AG04450 (cell line): ENCODE measurements at regions not wholly inside any gene's neighbourhood (a gene's known extent, or its start where the extent isn't known, plus 50 kb on each side); places are given as distances from the start of the nearest gene placed in this dataset.

Source experiments
- CTCF ChIA-PET: fragments of 300-600, 350-600 bp; formaldehyde crosslinking; extraction: SDS; loops from one replicate; lab custom pipeline; 2022; ENCODE audit warnings: antibody characterized with exemption, inconsistent platforms; lab: Charles Lee
- POLR2A ChIA-PET: fragments of 350-600 bp; formaldehyde crosslinking; extraction: SDS; loops from one replicate; lab custom pipeline; 2021; ENCODE audit warnings: antibody characterized with exemption, inconsistent platforms; lab: Yijun Ruan, JAX
- DNase-seq: peaks from one replicate; pipeline ENCODE4 v3.0.0-alpha.2; 2011; ENCODE audit warnings: low read depth, low spot score
- H3K27ac ChIP-seq: one replicate; pipeline ENCODE4 v1.5.1; 2012; ENCODE audit warnings: low read depth, low read length, control low read depth
- H3K27me3 ChIP-seq: one replicate; pipeline ENCODE4 v1.6.0; 2012; ENCODE audit warnings: low read length; ENCODE audit not compliant: control insufficient read depth, insufficient read depth
- H3K4me3 ChIP-seq: 2 replicates; pipeline ENCODE4 v1.5.1; 2011; ENCODE audit warnings: mild to moderate bottlenecking, low read depth, low read length, control low read depth
- H3K9me3 ChIP-seq: 2 replicates; pipeline ENCODE4 v1.5.1; 2012; ENCODE audit warnings: low read length; ENCODE audit not compliant: control insufficient read depth, insufficient read depth
- TF ChIP-seq, protein P1 (sequence below): IDR thresholded peaks from 2 replicates; pipeline ENCODE4 v1.5.1; 2011; ENCODE audit warnings: low read depth, low read length, control low read depth, inconsistent platforms

DNA sequence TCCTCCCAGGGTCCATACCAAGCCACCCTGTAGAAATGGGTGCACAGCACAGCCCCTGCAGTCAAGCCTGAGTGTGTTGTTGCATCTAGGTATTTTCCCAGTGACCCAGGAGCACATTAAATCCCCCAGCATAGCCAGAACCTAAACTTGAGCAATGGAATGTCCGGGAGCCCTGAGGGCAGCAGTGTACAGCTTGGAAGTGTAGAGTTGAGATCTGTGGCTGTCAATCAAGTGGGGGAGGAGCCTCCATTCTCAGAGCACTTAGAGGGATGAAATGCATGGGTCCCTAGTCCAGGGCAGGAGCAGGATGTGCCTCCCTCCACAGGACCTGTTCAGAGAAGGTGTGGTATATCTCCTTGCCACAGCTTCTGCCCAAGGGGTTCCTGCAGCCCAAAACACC, 885.1 kb downstream of the CCSER2 start:
- TF ChIP-seq, protein P1, sequence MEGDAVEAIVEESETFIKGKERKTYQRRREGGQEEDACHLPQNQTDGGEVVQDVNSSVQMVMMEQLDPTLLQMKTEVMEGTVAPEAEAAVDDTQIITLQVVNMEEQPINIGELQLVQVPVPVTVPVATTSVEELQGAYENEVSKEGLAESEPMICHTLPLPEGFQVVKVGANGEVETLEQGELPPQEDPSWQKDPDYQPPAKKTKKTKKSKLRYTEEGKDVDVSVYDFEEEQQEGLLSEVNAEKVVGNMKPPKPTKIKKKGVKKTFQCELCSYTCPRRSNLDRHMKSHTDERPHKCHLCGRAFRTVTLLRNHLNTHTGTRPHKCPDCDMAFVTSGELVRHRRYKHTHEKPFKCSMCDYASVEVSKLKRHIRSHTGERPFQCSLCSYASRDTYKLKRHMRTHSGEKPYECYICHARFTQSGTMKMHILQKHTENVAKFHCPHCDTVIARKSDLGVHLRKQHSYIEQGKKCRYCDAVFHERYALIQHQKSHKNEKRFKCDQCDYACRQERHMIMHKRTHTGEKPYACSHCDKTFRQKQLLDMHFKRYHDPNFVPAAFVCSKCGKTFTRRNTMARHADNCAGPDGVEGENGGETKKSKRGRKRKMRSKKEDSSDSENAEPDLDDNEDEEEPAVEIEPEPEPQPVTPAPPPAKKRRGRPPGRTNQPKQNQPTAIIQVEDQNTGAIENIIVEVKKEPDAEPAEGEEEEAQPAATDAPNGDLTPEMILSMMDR = no peak

DNA sequence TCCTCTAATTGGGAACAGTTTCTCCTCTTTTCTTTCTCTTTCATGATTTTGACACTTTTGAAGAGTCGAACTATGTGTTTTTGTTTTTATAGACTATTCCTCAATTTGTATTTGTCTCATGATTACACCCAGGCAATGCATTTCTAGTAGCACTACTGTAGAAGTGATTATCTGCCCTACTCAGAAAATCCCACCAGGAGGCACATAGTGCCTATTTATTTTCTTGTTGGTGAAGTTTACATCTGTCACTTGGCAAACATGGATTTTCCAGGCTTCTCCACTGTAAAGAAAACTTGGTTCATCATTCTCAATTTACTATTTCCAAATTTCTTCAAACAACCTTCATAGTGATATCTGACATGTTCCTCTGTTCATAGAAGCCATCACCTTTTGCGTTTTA, 893.9 kb downstream of the CCSER2 start:
- Histone ChIP-seq H3K9me3 (peaks cover 14% of the 10 kb centered on the region; the same call in 1 of the 2 replicates), H3K27ac (no peak overlapping the region), H3K4me3 (no peak overlapping the region), H3K27me3 (no peaks in the 10 kb centered on the region)
- no peak for DNase-seq
- CTCF ChIA-PET = no interaction called here
- TF ChIP-seq, protein P1 = no peak
- POLR2A ChIA-PET = no interaction called here

More for the DNA sequence above, 885.1 kb downstream of the CCSER2 start:
- Histone ChIP-seq H3K9me3 (peaks cover 10% of the 10 kb centered on the region; the same call in 1 of the 2 replicates), H3K4me3 (no peak overlapping the region), H3K27ac (no peak overlapping the region), H3K27me3 (no peaks in the 10 kb centered on the region)
- POLR2A ChIA-PET = no interaction called here
- no peak for DNase-seq
- CTCF ChIA-PET = no interaction called here

DNA sequence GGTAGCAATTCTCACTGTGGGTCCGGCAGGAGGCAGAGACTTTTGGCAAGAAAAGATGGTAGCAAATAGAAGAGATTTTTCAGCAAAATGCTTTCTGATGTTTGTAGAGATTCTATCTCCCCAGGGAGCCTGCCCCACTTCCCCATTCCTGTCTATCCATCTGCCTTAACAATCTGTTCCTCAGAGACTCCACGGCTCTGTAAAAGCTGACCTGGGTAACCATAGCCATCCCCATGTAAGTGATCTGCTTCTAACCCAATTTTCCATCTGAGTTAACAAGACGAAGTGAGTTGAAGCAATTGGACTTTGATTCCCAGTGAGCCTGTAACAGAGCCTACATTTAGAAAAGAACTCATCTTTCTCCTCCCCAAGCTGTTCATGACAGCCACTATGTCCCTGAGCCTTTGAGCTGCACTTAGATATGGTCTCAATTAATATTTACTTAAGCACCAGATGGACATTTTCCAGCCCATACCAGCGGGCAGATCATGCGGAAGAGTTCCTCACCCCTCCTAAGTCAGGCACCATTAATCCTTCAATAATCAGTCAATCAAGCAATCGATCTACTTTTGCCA, 896.1 kb downstream of the CCSER2 start:
- CTCF ChIA-PET = no interaction called here
- no peak overlapping the region for H3K27ac ChIP-seq
- DNase-seq = no peak
- H3K9me3 ChIP-seq = peaks cover 24% of the 10 kb centered on the region; the same call in 1 of the 2 replicates
- no peaks in the 10 kb centered on the region for H3K27me3 ChIP-seq
- H3K4me3 ChIP-seq = no peak overlapping the region
- POLR2A ChIA-PET = no interaction called here
- TF ChIP-seq, protein P1 = no peak

DNA sequence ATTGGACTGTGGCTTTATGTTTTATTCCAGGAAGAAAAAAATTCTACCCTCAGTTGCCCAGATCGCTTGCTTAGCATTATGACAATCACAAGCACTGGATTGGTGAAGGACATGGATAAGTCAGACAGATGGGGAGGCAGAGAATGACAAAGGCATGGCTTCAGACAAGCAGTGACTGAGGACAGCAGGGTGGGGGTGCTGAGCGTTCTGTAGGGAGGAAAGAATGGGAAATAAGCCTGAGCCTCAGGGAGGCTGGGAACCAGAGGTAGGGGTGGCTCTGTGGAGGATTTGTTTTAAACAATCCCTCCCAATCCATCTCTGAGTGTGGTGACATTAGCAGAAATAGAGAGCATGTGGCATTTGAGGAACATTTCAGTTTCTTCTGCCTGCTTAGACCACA, 896.9 kb downstream of the CCSER2 start:
- H3K4me3 ChIP-seq = no peak overlapping the region
- TF ChIP-seq, protein P1 = no peak
- no peak for DNase-seq
- ChIA-PET POLR2A (no interaction called here), CTCF (no interaction called here)
- no peak overlapping the region for H3K27ac ChIP-seq
- H3K27me3 ChIP-seq = no peaks in the 10 kb centered on the region
- peaks cover 24% of the 10 kb centered on the region; the same call in 1 of the 2 replicates for H3K9me3 ChIP-seq

DNA sequence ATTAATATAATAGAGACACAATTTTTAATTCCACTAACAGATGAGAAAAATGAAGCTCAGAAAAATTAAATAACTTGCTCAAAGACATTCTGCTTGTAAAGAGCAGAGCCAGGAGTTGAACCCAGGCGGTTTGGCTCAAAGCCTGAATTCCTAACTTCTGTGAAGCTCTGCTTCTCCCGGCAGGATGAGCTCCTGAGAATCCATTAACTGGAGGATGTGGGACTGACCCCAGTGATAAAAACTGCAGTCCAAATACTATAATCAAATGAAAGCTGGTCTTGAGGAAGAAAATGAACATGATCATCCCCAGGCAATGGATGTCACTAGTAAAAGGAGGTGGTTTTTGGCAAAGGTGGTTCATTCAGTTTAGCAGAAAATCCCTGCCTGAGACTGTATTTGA, 898.2 kb downstream of the CCSER2 start:
- no peaks in the 10 kb centered on the region for H3K27me3 ChIP-seq
- TF ChIP-seq, protein P1 = no peak
- ChIA-PET POLR2A (no interaction called here), CTCF (no interaction called here)
- H3K27ac ChIP-seq = no peak overlapping the region
- no peak for DNase-seq
- no peak overlapping the region for H3K4me3 ChIP-seq
- peaks cover 24% of the 10 kb centered on the region; the same call in 1 of the 2 replicates for H3K9me3 ChIP-seq
